Limb (tissue), 2 donors: ENCODE measurements at regions not wholly inside any gene's neighbourhood (a gene's known extent, or its start where the extent isn't known, plus 50 kb on each side); places are given as distances from the start of the nearest gene placed in this dataset.

ENCODE experiments used
- DNase-seq, 2 donors: peaks; one replicate each; pipeline ENCODE4 v3.0.0-alpha.2; 2016; ENCODE audit errors: extremely low spot score in 2 of 2

- no peak for DNase-seq
Measured at GRCh38 chr1:208837242-208837641, 593.1 kb upstream of the PLXNA2 start.

- no peak for DNase-seq
Measured at GRCh38 chr1:208841436-208841835, 597.3 kb upstream of the PLXNA2 start.

DNA sequence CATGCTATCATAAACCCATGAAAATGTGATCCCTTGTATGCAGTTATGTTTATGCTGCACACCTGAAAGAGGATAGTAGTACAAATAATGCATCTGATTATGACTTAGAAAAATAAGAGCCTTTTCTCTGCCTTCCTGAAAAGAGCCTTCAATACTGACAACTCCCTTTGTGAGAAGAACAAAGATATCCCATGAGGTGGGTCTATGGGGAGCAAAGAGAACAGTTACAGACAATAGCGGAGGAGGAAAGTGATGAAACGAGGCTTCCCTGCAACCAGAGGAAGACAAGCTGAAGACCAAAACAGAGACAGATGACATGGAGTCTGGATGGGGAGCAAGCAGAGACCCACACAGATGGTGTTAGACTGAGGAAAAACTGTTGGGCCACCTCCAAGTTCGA lies 598.3 kb upstream of the PLXNA2 start:
- no peak for DNase-seq

- no peak for DNase-seq
Measured at GRCh38 chr1:208844158-208844557, 600.0 kb upstream of the PLXNA2 start.

DNA sequence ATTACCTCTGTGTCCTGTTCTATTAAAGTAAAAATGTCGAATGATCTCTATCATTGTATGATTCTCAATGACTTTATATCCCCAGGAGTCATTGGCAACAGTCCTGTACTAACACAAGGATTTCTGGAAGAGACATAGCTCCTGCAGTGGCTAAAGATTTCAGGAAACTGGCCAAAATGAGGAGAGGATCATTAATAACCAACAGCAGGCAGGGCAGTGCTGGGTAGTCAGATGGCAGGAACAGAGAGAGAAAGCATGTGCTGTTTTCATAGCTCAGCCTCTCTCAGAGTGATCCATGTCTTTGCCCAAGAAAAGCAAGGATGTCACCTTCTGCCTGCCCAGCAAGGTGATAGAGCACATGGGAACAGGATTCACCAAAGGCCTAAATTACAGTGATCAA lies 604.7 kb upstream of the PLXNA2 start:
- DNase-seq, result no peak

GRCh38 chr1:208850442-208850841 lies 606.3 kb upstream of the PLXNA2 start:
- DNase-seq, result no peak

- no peak for DNase-seq
Measured at GRCh38 chr1:208851366-208851765, 607.2 kb upstream of the PLXNA2 start.

- no peak for DNase-seq
Measured at GRCh38 chr1:208852911-208853310, 608.7 kb upstream of the PLXNA2 start.

DNA sequence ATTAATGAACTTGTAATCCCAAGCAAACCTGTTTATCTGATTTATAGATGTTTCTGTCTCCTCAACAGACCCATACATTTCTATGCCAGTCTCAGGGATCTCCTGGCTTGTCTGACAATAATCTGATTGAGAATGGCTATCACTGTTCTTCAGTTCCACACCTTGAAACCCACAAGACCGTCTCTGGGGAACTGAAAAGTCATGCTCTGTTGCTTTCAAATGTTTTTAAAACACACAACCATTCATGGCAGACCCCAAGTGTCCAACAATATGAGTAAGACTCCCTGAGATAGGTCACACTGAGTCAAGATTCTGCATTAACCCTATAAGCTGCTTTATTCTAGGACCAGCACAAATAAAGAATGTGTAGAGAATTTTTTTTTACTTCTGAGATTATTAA lies 611.2 kb upstream of the PLXNA2 start:
- DNase-seq, result no peak

DNA sequence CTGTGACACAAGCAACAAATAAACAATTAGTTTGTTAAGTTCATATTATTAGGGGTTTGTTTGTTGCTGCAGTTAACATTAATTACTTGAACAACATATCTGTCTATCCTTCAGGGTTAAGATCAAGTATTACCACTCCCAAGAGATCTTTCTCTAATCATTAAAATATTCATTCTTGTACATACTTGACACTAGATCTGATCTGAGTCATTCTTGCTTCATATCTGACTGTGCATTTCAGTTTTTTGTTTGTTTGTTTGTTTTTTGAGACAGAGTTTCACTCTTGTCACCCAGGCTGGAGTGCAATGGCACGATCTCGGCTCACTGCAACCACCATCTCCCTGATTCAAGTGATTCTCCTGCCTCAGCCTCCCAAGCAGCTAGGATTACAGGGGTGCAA lies 613.3 kb upstream of the PLXNA2 start:
- DNase-seq, result no peak

GRCh38 chr1:208858738-208859137 lies 614.6 kb upstream of the PLXNA2 start:
- no peak for DNase-seq

- no peak for DNase-seq
Measured at GRCh38 chr1:208864366-208864965, 620.3 kb upstream of the PLXNA2 start.

DNA sequence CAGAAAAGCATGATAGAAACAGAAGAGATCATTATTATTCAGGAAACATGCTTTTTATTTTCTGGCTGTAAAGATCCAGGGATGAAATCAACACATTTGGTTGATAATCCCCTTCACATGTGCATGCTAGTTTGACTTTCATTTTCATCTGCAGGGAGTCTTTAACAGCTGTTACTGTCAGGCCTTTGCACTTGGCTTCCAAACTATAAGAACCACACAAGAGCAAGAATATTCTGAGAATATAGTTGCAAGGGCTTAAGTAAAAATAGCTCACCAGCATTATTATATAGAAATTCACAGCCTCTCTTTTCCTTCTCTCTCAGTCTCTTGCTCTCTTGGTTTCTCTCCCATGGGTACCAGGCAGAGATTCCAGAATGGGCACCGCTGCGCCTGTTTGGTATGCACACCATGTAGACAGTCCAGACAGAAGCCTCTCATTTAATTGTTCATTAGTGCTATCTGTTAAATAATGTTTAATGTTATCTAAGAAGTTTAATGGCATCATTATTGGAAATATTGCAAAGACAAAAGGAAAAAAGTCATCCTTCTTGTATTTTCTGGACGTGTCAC lies 622.3 kb upstream of the PLXNA2 start:
- peak in 1 of 2 donors; percentile 55 for DNase-seq

DNA sequence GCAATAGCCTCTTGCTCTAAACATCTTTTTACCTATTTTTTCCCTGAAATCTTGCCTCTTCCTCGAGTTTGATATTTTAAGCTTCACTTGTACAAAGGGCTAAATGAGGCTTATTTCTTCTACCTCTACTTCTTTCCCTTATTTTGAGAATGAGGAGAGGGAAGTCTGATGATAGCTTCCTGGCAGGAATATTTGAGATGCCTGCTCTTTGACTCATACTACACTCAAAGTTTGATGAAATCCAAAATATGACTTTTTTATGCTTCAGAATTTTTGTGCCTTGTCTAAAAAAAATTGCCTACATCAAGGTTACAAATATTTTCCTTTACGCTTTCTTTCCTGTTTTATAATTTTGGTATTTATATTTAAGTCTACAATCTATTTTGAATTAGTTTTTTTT lies 624.4 kb upstream of the PLXNA2 start:
- DNase-seq, result no peak

GRCh38 chr1:208874915-208875314 lies 630.7 kb upstream of the PLXNA2 start:
- DNase-seq, result no peak

GRCh38 chr1:208879022-208879421 lies 634.8 kb upstream of the PLXNA2 start:
- no peak for DNase-seq

DNA sequence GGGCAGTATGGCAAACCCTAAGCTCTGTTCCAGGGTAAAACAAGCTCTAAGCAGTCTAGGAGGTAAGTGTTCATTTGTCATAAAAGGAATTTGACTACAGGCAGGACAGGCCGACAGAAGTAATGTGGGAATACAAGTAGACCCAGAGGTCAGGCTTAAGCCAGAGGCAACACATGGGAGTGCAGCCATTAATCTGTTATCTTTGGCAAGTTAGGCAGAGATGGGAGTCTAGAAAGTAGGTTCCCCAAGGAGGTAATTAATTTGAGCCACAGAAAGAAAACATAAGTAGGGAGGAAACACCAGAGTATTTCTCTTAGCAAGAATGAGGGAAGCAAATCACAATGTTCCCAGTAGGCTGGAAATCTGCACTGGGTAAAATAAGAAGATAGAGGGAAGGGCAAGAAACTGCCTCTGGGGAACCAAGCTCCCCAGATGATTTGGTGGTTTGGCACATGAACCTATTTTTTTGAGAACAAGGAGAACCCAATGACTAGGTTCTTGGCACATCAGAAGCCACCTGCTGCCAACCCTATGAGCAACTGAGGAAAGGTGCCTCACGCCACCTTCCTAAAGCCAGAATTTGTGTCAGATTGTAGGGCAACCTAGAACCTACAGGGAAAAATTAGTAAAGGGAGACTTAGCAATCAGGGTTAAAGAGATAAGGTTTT lies 636.4 kb upstream of the PLXNA2 start:
- no peak for DNase-seq

GRCh38 chr1:208885060-208885459 lies 640.9 kb upstream of the PLXNA2 start:
- DNase-seq, result no peak

DNA sequence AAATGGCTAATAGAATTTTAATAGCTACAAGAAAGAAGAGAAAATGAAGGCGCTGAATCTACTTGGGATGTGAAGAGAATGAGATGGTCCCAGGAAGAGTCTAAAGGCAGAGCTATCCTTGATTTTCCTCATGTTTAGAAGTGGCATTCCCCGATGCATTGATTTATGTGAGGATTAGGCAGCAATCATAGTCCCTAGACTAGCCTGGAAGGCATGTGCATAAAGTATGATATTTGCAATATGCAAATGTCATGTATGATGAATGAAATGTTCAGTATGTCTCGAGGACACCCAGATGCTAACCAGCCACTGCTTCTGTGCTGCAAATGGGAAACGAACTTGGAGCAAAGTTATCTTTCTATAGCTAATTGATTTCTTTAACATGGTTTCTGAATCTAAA lies 641.5 kb upstream of the PLXNA2 start:
- no peak for DNase-seq

- no peak for DNase-seq
Measured at GRCh38 chr1:208888376-208888775, 644.2 kb upstream of the PLXNA2 start.

- DNase-seq, result no peak
Measured at GRCh38 chr1:208892147-208892546, 648.0 kb upstream of the PLXNA2 start.

GRCh38 chr1:208893251-208893650 lies 649.1 kb upstream of the PLXNA2 start:
- DNase-seq, result no peak

GRCh38 chr1:208895181-208895580 lies 651.0 kb upstream of the PLXNA2 start:
- no peak for DNase-seq
